ENCODE measurements at regions not wholly inside any gene's neighbourhood (a gene's known extent, or its start where the extent isn't known, plus 50 kb on each side); places are given as distances from the start of the nearest gene placed in this dataset.

DNA sequence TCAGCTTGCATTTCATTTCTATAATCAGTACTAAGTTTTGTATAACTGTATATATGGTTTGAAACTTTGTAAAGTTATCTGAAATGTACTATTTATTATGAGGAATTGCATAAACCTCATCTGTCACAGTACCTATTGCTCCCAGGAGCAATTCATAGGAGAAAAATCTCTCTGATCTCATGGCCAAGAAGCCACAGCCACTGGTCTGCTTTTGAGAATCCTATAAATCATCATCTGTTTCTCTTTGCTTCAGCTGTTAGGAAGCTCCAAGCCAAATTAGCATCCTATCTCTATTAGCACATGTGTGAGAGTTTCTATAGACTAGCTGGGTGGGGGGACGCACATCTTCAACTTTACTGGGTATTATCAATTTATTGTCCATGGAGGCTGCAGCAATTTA, 210.3 kb downstream of the CYP26B1 start:
- TF ChIP-seq, protein P1, sequence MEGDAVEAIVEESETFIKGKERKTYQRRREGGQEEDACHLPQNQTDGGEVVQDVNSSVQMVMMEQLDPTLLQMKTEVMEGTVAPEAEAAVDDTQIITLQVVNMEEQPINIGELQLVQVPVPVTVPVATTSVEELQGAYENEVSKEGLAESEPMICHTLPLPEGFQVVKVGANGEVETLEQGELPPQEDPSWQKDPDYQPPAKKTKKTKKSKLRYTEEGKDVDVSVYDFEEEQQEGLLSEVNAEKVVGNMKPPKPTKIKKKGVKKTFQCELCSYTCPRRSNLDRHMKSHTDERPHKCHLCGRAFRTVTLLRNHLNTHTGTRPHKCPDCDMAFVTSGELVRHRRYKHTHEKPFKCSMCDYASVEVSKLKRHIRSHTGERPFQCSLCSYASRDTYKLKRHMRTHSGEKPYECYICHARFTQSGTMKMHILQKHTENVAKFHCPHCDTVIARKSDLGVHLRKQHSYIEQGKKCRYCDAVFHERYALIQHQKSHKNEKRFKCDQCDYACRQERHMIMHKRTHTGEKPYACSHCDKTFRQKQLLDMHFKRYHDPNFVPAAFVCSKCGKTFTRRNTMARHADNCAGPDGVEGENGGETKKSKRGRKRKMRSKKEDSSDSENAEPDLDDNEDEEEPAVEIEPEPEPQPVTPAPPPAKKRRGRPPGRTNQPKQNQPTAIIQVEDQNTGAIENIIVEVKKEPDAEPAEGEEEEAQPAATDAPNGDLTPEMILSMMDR (IDR thresholded peaks at IDR 0.05): no peak
- Histone ChIP-seq H3K4me1 (ENCODE audit: low read depth) (no peaks in the 10 kb centered on the region), H3K36me3 (ENCODE audit: low read depth) (no peaks in the 10 kb centered on the region), H3K4me3 (no peak overlapping the region), H3K9me3 (no peaks in the 10 kb centered on the region)
- intact Hi-C loops (cut with DNase I, micrococcal nuclease): no loop called here
- DNase-seq: no peak
- no peak for ATAC-seq

DNA sequence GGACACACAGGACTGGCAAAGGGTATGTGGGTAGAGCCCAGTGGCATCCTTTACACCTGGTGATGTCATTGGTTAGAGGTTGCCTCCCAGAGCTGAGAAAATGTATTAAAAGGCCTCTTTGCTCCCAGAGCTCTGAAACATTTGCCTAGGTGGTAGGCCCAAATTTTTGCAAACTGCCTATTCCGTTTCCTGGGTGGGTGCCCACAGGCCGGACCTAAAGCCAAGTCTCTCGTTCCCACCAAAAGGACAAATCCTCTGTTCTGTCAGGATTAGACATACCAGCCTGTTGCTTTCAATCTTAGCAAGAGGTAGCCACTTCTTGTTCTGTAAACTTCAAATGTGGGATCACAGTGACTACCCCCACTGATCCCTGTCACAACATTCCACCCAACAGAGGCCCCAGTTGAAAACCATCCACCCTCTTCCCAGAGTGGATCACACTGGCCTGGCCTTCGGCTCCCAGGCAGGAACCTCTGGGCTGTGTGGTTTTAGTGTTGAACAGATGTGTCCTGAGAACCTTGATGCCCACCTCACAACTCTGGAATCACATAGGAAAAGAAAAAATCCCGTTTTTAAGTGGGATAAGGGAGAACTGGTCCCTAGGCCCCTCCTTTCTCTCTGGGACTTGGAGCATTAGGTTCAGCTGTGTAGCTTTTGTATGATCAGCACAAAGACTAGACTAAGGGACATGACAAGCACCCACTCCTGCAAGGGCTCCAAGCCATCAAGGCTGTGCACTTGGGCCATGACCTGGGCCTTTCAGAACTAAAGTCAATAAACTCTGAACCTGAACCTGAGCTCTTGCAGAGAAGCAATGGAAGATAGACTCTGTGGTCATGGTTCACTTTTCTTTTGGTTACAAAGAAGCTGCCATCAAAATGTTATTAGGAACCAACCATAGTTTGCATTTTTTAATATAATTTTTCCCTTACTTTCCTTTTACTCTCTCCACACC, 211.3 kb downstream of the CYP26B1 start:
- H3K4me1 ChIP-seq (ENCODE audit: low read depth): no peaks in the 10 kb centered on the region
- no peaks in the 10 kb centered on the region for H3K36me3 ChIP-seq (ENCODE audit: low read depth)
- DNase-seq (no peak), ATAC-seq (no peak)
- intact Hi-C loops (cut with DNase I, micrococcal nuclease): no loop called here
- no peak overlapping the region for H3K4me3 ChIP-seq
- TF ChIP-seq, protein P1 (IDR thresholded peaks at IDR 0.05): no peak
- no peaks in the 10 kb centered on the region for H3K9me3 ChIP-seq

DNA sequence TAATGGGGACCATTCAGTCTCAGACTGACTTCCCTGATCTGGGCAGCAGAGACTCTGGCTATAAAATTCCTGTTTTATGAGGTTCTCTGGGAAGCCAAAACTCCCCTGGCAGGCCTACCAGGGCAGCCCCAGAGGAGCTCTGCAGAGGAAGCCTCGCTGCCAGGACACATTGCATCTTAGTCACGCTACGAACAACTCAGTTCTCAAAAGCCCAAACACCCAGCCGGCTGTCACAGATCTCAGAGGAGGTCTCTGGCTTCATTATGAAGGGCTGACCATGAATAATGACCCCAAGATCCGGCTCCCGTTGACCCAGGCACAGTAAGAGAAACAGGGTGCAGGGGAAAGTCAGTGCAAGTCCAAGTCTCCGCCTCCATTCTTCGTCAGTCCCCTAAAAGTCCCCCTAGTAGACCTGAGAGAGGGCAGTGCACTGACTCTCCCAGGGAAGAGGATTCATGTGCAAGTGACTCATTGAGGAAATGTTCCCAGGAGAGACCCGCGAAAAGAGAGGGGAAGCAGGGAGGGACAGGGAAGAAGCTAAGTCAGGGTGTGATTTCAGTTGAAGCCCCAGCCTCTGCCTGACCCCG, 212.3 kb downstream of the CYP26B1 start:
- Histone ChIP-seq H3K4me1 (ENCODE audit: low read depth) (peaks cover 2% of the 10 kb centered on the region), H3K9me3 (no peaks in the 10 kb centered on the region), H3K36me3 (ENCODE audit: low read depth) (no peaks in the 10 kb centered on the region), H3K4me3 (no peak overlapping the region)
- TF ChIP-seq, protein P1 (IDR thresholded peaks at IDR 0.05): no peak
- intact Hi-C loops (cut with DNase I, micrococcal nuclease): no loop called here
- DNase-seq: peak in 1 of 3 donors; percentile 29
- peak; percentile 26 for ATAC-seq

DNA sequence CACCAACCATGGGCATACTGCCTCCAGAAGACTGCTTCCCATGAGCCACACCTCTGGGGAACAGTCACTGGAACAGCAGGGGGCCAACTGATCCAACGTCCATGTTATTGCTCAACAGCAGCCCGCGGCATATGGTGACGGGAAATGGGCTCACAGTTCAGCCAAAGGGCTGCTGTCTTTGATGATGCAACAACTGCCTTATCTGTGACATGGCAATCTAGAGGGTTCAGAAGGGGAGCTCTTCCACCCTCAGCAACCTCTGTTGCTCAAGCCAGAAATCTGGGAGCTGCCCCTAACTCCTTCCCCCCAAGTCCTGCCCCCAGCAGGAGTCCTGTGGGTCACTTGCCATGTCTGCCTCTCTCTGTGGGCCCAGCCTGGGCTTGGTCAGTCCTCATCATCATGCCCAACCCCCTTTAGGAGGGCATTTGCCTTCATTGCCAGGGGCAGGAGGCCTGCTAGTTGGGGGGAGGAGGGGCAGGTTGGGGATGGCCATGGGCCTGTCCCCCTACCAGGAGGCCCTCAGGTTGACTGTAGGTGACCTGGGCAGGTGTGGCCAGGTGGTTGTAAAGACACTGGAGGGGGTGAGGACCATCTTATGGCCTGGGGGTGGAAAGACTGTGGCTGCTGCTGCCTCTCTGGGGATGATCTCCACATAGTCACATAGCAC, 212.9 kb downstream of the CYP26B1 start:
- ATAC-seq: no peak
- Histone ChIP-seq H3K36me3 (ENCODE audit: low read depth) (no peaks in the 10 kb centered on the region), H3K4me3 (no peak overlapping the region), H3K4me1 (ENCODE audit: low read depth) (peaks cover 7% of the 10 kb centered on the region), H3K9me3 (no peaks in the 10 kb centered on the region)
- TF ChIP-seq, protein P1 (IDR thresholded peaks at IDR 0.05): no peak
- no peak for DNase-seq
- intact Hi-C loops (cut with DNase I, micrococcal nuclease): no loop called here

DNA sequence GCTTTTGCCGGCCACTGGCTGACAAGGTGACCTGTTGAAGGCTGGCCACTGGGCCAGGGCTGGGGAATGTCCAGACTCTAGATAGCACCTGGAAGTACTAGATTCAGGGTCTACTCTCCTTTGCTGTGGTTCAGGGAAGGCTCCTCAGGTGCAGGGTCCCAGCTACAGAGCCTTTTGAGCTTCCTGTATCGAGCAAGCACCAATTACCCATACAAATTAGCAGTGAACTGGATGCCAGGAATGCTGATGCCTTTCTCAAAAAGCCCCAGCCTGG, 213.4 kb downstream of the CYP26B1 start:
- H3K9me3 ChIP-seq: no peaks in the 10 kb centered on the region
- no peaks in the 10 kb centered on the region for H3K36me3 ChIP-seq (ENCODE audit: low read depth)
- DNase-seq (no peak), ATAC-seq (no peak)
- intact Hi-C loops (cut with DNase I, micrococcal nuclease): no loop called here
- TF ChIP-seq, protein P1 (IDR thresholded peaks at IDR 0.05): no peak
- H3K4me1 ChIP-seq (ENCODE audit: low read depth): peaks cover 9% of the 10 kb centered on the region
- H3K4me3 ChIP-seq: no peak overlapping the region

All from mucosa of descending colon (tissue), 3 donors.